ENCODE measurements at regions not wholly inside any gene's neighbourhood (a gene's known extent, or its start where the extent isn't known, plus 50 kb on each side); places are given as distances from the start of the nearest gene placed in this dataset.

DNA sequence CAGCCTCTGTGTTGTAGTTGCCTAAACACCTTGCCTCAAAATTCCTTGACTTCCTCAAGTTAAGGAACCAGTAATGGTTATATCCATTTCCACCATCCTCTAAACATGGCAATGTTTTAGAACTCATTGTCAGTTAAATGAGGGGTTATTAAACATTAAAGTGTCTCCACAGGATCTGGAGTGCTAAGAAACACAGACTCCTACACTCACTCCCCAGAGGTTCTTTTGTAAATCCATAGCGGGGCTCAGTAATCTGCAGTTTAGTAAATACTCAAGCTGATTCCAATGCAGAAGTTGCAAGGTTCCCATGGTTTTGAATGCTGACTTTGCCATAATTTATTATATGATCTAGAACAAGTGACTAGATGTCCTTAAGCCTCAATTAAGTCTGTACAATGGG, 245.5 kb downstream of the GPAT3 start:
- no peak for TF ChIP-seq TCF7L2 (IDR thresholded peaks at IDR 0.05; ENCODE audit: low read depth, low read length)
- no peak for TF ChIP-seq SIN3A (IDR thresholded peaks at IDR 0.05; ENCODE audit: borderline replicate concordance, insufficient read depth, low read depth, low read length)
- no peak for TF ChIP-seq POLR2AphosphoS5 (IDR thresholded peaks at IDR 0.05; ENCODE audit: low read depth, low read length)
- TF ChIP-seq, protein P1, sequence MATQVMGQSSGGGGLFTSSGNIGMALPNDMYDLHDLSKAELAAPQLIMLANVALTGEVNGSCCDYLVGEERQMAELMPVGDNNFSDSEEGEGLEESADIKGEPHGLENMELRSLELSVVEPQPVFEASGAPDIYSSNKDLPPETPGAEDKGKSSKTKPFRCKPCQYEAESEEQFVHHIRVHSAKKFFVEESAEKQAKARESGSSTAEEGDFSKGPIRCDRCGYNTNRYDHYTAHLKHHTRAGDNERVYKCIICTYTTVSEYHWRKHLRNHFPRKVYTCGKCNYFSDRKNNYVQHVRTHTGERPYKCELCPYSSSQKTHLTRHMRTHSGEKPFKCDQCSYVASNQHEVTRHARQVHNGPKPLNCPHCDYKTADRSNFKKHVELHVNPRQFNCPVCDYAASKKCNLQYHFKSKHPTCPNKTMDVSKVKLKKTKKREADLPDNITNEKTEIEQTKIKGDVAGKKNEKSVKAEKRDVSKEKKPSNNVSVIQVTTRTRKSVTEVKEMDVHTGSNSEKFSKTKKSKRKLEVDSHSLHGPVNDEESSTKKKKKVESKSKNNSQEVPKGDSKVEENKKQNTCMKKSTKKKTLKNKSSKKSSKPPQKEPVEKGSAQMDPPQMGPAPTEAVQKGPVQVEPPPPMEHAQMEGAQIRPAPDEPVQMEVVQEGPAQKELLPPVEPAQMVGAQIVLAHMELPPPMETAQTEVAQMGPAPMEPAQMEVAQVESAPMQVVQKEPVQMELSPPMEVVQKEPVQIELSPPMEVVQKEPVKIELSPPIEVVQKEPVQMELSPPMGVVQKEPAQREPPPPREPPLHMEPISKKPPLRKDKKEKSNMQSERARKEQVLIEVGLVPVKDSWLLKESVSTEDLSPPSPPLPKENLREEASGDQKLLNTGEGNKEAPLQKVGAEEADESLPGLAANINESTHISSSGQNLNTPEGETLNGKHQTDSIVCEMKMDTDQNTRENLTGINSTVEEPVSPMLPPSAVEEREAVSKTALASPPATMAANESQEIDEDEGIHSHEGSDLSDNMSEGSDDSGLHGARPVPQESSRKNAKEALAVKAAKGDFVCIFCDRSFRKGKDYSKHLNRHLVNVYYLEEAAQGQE (IDR thresholded peaks at IDR 0.05; ENCODE audit: insufficient read depth in 1 of 2, low read depth in 2 of 2, low read length in 1 of 2), result no peak
- TF ChIP-seq, protein P2, sequence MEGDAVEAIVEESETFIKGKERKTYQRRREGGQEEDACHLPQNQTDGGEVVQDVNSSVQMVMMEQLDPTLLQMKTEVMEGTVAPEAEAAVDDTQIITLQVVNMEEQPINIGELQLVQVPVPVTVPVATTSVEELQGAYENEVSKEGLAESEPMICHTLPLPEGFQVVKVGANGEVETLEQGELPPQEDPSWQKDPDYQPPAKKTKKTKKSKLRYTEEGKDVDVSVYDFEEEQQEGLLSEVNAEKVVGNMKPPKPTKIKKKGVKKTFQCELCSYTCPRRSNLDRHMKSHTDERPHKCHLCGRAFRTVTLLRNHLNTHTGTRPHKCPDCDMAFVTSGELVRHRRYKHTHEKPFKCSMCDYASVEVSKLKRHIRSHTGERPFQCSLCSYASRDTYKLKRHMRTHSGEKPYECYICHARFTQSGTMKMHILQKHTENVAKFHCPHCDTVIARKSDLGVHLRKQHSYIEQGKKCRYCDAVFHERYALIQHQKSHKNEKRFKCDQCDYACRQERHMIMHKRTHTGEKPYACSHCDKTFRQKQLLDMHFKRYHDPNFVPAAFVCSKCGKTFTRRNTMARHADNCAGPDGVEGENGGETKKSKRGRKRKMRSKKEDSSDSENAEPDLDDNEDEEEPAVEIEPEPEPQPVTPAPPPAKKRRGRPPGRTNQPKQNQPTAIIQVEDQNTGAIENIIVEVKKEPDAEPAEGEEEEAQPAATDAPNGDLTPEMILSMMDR (IDR thresholded peaks at IDR 0.05), result no peak
- Histone ChIP-seq H3K4me3 (ENCODE audit: low read depth in 2 of 2, low read length in 2 of 2) (no peak overlapping the region), H3K27ac (ENCODE audit: low read length) (no peak overlapping the region), H3K36me3 (ENCODE audit: control insufficient read depth, insufficient read depth, low read length) (no peaks in the 10 kb centered on the region), H3K4me1 (ENCODE audit: control insufficient read depth, insufficient read depth, low read length) (no peaks in the 10 kb centered on the region), H3K9me3 (ENCODE audit: control insufficient read depth, insufficient read depth, low read depth, low read length) (no peaks in the 10 kb centered on the region), H3K27me3 (ENCODE audit: control insufficient read depth, insufficient read depth, low read length) (no peaks in the 10 kb centered on the region)
- no TSS peak for BruUV-seq (replicated peaks)
- in situ Hi-C loops (cut with HindIII; ENCODE audit: low pct_unique_long_range_greater_than_20kb, low sequenced_read_pairs), result no loop called here
- intact Hi-C loops (cut with micrococcal nuclease; ENCODE audit: unreplicated experiment), result no loop called here
- DNase-seq (ENCODE audit: low read depth, low spot score) (no peak), ATAC-seq (no peak)
- ChIA-PET CTCF (no interaction called here), POLR2A (no interaction called here)

DNA sequence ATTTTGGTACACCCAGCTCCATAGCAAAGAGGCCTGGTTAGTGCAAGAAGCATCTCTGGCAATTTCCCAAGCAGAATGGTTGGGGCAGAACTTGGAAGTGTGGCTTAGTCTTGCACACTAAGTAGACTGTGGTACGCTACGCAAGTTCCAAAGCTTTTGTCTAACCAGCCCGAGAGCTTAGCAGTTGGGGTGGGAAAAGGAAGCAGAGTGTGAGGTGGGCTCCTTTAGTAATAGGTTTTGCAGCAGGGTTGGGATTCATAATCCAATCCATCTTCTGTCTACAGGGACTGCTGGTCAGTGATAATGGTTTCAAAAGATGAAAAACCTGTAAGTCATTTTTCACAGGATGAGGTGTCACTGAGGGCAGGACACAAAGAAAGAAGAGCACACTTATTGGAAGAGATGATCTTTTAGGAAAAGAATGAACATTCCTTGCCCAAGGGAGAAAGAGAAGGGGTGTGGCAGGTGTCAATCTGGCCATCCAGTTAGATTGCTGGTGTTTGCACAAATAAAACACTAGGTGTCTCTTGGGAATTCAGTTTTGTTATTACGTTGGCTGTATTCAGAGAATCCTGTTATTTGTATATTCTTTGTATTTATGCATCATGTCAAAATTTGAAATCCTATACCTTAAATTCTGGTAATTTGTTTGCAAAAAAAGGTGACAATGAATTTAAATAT, 244.3 kb downstream of the GPAT3 start:
- no peak for ATAC-seq
- DNase-seq (ENCODE audit: low read depth, low spot score), result no peak
- in situ Hi-C loops (cut with HindIII; ENCODE audit: low pct_unique_long_range_greater_than_20kb, low sequenced_read_pairs), result no loop called here
- no peaks in the 10 kb centered on the region for H3K36me3 ChIP-seq (ENCODE audit: control insufficient read depth, insufficient read depth, low read length)
- H3K4me3 ChIP-seq (ENCODE audit: low read depth in 2 of 2, low read length in 2 of 2), result no peak overlapping the region
- CTCF ChIA-PET, result no interaction called here
- no peaks in the 10 kb centered on the region for H3K9me3 ChIP-seq (ENCODE audit: control insufficient read depth, insufficient read depth, low read depth, low read length)
- no TSS peak for BruUV-seq (replicated peaks)
- H3K27me3 ChIP-seq (ENCODE audit: control insufficient read depth, insufficient read depth, low read length), result no peaks in the 10 kb centered on the region
- H3K27ac ChIP-seq (ENCODE audit: low read length), result no peak overlapping the region
- TF ChIP-seq, protein P1 (IDR thresholded peaks at IDR 0.05; ENCODE audit: insufficient read depth in 1 of 2, low read depth in 2 of 2, low read length in 1 of 2), result no peak
- TF ChIP-seq POLR2AphosphoS5 (IDR thresholded peaks at IDR 0.05; ENCODE audit: low read depth, low read length), result no peak
- TF ChIP-seq, protein P2 (IDR thresholded peaks at IDR 0.05), result no peak; the same call in 1 of the 2 replicates
- TF ChIP-seq SIN3A (IDR thresholded peaks at IDR 0.05; ENCODE audit: borderline replicate concordance, insufficient read depth, low read depth, low read length), result no peak
- TF ChIP-seq TCF7L2 (IDR thresholded peaks at IDR 0.05; ENCODE audit: low read depth, low read length), result no peak
- POLR2A ChIA-PET, result no interaction called here
- intact Hi-C loops (cut with micrococcal nuclease; ENCODE audit: unreplicated experiment), result no loop called here
- no peaks in the 10 kb centered on the region for H3K4me1 ChIP-seq (ENCODE audit: control insufficient read depth, insufficient read depth, low read length)
